ENCODE measurements at regions not wholly inside any gene's neighbourhood (a gene's known extent, or its start where the extent isn't known, plus 50 kb on each side); places are given as distances from the start of the nearest gene placed in this dataset.
"Not testable (repeated sequence)": the region's sequence is repeated elsewhere in the genome, so short reads cannot be mapped to it uniquely, and the experiment has no call there.

- no peak for DNase-seq
Observed at GRCh38 chr10:9834434-9834833, 1183.2 kb upstream of the CELF2 start.

GRCh38 chr10:9845075-9845474, 1172.6 kb upstream of the CELF2 start:
- DNase-seq: no peak

DNA sequence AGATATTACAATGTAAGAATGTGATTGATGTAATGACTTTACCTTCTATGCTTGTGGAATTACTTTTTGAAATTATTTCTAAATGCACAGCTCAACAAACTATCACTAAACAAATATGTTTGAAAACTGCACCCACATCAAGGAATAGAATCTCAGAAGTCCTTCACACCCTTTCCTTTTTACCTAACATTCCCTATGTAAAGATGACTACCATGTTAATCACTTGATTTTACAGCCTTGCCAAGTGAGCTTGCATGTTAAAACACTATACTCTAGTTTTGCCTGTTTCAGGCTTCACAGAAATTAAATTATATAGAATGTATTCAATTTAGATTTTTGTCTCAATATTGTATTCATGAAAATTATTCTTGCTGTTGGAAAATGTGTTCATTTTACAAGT, 1169.4 kb upstream of the CELF2 start:
- DNase-seq: no peak

- no peak for DNase-seq
Observed at GRCh38 chr10:9848981-9849380, 1168.7 kb upstream of the CELF2 start.

DNA sequence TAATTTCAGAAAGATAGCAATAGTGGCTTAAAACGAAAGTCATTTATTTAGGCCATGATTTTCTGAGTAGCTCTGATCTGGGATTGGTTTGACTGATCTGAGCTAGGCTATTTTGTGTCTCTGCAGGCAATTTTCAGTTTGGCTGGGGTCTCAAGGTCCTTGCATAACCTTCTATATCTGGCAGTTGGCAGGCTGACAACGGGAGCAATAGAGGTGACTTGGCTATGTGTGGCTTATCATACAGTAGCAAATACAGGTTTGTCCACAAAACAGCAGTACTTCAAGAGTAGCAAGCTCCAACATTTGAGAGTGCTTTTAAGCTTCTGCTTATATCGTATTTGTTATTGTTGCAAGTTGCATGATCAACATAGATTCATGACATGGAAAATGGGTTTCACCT, 1167.3 kb upstream of the CELF2 start:
- no peak for DNase-seq

DNA sequence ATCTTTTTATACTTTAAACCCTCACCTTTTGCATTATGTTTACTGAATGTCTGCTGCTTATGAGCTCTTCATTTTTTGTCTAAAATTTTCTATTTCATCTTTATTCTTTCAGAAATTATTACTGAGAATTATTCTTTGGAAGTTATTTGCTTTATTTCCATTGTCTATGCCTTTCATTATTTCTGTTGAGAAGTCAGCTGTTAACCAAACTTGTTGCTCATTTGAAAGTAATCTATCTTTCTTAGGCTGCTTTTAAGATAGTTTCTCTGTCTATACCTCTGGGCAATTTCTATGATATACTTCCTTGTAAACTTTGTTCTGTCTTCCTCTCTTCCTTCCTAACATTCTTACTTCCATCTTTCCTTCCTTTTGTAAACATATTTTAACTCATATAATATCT, 1165.9 kb upstream of the CELF2 start:
- DNase-seq: no peak

DNA sequence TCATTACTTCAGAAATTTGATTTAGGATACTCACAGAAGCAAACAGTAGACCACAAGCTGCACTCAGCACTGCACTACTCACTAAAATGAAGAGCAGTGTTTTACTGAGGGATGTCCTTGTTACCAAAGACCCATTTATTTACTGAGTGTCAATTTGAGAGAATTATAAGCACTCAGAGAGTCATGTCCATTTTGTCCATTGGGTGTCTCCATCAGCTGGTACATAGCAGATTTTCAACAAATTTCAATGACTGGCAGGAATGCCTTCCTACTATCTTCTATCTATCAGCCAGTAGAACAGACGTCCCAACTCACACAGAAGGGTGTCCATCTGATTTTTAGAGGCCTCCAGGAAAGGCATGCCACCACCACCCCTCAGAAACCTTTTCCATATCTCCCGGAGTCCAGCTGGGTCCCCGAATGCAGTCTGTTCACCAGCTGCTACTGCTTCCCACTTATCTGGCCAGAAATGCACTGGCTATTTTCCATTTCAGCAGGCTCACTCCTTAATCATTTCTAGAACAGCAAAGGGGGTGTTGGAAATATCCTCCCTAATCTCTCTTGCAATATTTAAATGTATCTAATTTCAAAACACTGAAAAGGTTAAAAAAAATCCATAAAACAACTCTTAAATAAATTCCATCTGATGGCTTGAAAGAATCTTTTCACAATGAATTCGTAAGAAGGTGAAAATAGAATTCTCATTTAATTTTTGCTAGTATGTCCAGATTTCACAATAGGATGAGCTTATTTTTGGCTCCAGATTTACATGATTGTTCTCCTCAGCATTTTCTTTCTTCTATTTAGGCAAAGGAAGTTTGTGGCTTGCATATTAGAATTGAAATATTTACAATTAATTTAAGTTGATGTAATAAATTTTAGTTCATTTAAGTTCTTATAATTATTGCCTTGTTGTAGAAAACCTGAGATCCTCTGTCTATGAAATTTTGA, 1164.0 kb upstream of the CELF2 start:
- DNase-seq: no peak

DNA sequence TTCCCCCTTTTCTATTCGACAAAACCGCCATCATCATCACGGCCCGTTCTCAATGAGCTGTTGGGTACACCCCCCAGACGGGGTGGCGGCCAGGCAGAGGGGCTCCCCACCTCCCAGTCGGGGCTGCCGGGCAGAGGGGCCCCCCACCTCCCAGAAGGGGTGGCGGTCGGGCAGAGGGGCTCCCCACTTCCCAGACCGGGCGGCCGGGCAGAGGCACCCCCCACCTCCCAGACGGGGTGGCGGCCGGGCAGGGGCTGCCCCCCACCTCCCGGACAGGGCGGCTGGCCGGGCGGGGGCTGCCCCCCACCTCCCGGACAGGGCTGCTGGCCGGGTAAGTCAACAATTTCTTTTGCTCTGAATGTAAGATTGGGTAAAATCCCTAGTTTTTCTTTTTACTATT, 1162.2 kb upstream of the CELF2 start:
- not testable (repeated sequence) for DNase-seq

DNA sequence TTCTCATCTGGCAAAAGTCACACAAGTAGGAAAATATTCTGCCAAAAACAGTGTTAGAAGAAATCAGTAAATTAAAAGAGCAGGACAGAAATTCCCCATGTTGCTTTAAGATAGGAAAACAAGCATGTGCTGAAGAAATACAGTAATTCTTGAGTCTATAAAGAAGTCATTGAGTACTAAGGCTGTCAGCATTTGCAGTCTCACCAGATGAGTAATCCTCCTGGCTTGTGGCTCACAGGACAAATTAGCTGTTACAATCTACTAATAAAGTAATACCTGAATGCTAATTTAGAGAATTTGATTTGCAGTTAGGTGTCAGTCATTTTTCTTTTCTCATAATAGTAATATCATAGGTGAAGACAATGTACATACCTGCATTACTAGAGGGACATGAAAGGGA, 1158.9 kb upstream of the CELF2 start:
- no peak for DNase-seq

DNA sequence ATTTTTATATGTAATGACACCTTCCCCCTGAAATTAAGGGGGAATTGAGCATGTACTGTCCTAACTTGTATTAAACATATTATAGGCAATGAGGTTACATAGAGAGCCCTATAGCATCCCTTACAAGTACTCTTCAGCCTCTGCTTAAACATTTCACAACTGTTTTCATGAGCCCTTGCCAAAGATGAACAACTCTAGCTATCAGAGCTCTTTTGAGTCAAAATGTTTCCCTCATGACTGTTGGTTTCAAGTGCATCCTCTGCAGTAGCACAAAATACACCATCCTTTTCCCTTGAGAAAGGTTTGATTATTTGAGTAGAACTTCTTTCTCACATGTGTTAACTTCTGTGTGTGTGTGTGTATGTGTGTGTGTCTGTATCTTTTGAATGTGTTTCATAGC, 1157.6 kb upstream of the CELF2 start:
- DNase-seq: no peak

DNA sequence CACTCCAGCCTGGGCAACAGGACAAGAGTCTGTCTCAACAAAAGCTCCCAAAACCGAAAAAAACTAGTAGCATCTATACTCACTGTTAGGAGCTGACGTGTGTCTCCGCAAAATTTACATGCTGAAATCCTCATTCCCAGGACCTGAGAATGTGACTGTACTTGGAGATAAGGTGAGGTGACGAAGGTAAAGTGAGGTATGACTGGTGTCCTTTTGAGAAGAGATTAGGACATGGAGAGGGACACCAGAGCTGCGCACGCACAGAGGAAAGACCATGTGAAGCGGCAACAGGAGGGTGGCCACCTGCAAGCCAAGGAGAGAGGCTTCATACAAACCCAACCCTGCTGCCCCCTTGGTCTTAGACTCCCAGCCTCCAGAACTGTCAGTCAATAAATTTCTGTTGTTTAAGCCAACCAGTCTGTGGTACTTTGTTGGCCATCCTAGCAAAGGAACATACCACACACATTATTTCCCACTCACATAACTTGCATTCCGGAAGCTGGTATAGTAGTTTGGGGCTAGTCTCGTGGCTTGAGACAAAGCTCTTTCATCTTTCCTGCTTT, 1154.0 kb upstream of the CELF2 start:
- no peak for DNase-seq

DNA sequence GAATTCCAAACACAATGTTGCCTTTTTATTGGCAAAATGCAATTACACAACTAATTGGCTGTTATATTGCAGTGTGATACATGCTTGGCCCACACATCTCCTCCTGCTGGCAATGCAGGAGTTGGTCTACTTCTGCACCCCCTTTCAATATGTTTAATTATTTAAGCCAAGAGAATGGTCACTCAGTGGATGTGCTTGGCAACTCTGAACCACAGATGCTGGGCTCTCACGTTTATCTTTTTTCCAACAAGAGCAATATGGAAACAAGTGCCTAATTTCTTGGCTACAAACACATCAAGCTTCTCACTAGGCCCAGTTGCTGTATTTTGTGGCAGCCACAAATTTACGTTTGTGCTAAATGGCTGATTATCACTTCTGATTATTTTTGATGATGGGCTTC, 1149.2 kb upstream of the CELF2 start:
- DNase-seq: no peak

GRCh38 chr10:9869205-9869604, 1148.5 kb upstream of the CELF2 start:
- DNase-seq: no peak

GRCh38 chr10:9869606-9870176, 1148.0 kb upstream of the CELF2 start:
- no peak for DNase-seq

DNA sequence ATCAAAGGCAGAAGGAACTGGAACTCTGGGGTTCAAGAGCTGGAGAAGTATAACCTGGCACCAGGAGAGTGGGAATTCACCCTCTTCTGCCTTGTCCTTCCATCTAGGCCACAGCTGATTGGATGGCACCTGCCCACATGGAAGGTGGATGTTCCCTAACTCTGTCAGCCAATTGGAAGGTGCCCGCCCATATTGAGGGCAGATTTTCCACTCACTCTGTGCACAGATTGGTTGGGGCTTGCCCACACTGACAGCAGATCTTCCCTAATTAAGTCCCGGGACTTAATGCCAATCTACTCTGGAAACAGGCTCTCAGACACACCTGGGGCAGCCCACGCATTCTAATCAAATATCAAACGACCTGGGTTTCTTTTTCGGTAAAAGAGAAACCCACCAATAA, 1142.3 kb upstream of the CELF2 start:
- no peak for DNase-seq

- peak; percentile 57 for DNase-seq
Observed at GRCh38 chr10:9877978-9878377, 1139.7 kb upstream of the CELF2 start.

GRCh38 chr10:9878383-9878782, 1139.3 kb upstream of the CELF2 start:
- DNase-seq: no peak

- DNase-seq: no peak
Observed at GRCh38 chr10:9885761-9886160, 1131.9 kb upstream of the CELF2 start.

DNA sequence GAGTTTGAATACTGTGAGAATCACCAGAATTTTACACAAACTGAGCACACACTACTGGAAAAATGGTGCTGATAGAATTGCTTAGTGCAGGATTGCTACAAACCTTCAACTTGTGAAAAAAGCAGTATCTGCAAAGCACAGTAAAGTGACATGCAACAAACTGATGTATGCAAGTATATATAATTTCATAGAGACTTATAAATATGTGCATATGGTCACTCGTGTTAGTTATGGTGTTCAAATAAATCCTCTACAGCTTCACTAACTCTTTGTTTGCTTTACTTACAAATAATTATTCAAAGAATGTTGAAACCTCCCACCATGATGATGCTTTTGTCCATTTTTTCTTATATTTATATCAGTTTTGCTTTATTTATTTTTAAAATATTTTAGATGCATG, 1130.9 kb upstream of the CELF2 start:
- DNase-seq: no peak

- no peak for DNase-seq
Observed at GRCh38 chr10:9895453-9895852, 1122.2 kb upstream of the CELF2 start.

DNA sequence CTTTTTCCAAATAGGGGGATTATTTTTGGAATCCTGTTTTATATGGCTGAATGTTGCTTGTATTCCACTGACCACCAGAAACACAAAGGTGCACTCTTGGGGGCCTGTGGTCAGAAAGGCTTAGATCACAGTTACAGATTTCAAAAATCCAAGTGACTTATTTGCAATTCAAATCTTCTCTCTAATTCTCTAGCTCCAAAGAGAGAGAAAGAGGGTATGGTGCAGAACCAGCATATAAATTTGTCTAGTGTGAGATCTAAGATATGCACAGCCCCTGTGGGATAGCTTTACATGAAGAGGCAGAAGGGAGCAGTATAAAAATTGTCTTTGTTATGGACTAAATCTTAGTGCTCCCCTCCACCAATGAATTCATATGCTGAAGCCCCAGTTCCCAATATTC, 1121.7 kb upstream of the CELF2 start:
- no peak for DNase-seq

GRCh38 chr10:9898633-9899395, 1118.9 kb upstream of the CELF2 start:
- no peak for DNase-seq

DNA sequence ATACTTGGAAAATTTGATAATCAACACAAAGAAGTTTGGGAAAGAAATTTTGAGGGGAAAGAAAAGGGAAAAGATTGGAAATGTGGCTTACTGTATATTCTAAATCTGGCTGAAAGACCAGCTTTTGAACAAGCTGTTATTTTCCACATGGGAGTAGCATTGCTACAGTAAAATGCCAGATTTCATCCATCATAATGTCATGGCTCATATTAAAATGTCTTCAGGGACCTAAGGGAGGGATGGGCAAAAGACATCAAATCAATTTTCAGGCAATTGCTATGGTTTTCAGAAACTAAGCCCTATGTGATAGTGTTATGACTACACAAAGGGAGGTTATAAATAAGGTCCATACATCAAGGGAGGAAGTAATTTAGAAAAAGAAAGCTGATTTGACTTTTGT, 1116.9 kb upstream of the CELF2 start:
- no peak for DNase-seq

GRCh38 chr10:9901971-9902370, 1115.7 kb upstream of the CELF2 start:
- DNase-seq: no peak

Data from NCI-H774 (cell line).